ENCODE measurements at regions not wholly inside any gene's neighbourhood (a gene's known extent, or its start where the extent isn't known, plus 50 kb on each side); places are given as distances from the start of the nearest gene placed in this dataset.

- TF ChIP-seq CTCF (IDR thresholded peaks at IDR 0.05) (no peak), POLR2A (IDR thresholded peaks at IDR 0.05) (no peak)
Observed at GRCh38 chr9:11328326-11328725, 715.5 kb upstream of the PTPRD start.
